ENCODE measurements at regions not wholly inside any gene's neighbourhood (a gene's known extent, or its start where the extent isn't known, plus 50 kb on each side); places are given as distances from the start of the nearest gene placed in this dataset.

GRCh38 chr2:83842421-83842820, 616.7 kb downstream of the SUCLG1 start:
- TF ChIP-seq CTCF (IDR thresholded peaks at IDR 0.05) (no peak), POLR2A (IDR thresholded peaks at IDR 0.05) (no peak)

Data from heart left ventricle (tissue), 13 donors.